K562 (cell line): ENCODE measurements at regions not wholly inside any gene's neighbourhood (a gene's known extent, or its start where the extent isn't known, plus 50 kb on each side); places are given as distances from the start of the nearest gene placed in this dataset.
A peak's percentile ranks its signal among the peaks of the same experiment; 100 is the strongest.

Experiments used
- ATF2 ChIP-seq: sonication (generic); formaldehyde crosslinking; IDR thresholded peaks from 2 replicates; pipeline ENCODE4 v1.8.1; 2022; ENCODE audit warnings: missing genetic modification reagents
- DACH1 ChIP-seq: fragments of 450-650 bp; IDR thresholded peaks from 2 replicates; pipeline ENCODE4 v1.6.1; 2018; ENCODE audit not compliant: partially characterized antibody
- DNMT1 ChIP-seq: fragments of 450-650 bp; IDR thresholded peaks from 2 replicates; pipeline ENCODE4 v1.6.1; 2016; ENCODE audit warnings: antibody characterized with exemption, mild to moderate bottlenecking
- EGR1 ChIP-seq: fragments of 450-650 bp; conservative IDR thresholded peaks from 2 replicates; pipeline ENCODE4 v1.6.1; 2017; ENCODE audit warnings: mild to moderate bottlenecking
- IRF2 ChIP-seq: sonication (generic); formaldehyde crosslinking; IDR thresholded peaks from 2 replicates; pipeline ENCODE4 v1.8.1; 2022; ENCODE audit warnings: mild to moderate bottlenecking, missing genetic modification reagents
- KLF16 ChIP-seq: IDR thresholded peaks from 2 replicates; pipeline ENCODE4 v1.6.1; 2016; ENCODE audit warnings: antibody characterized with exemption
- MAFG ChIP-seq: fragments of 450-650 bp; conservative IDR thresholded peaks from 2 replicates; pipeline ENCODE4 v1.6.1; 2016; ENCODE audit warnings: missing genetic modification characterization, missing compliant biosample characterization
- MBD2 ChIP-seq: sonication (generic); IDR thresholded peaks from 2 replicates; pipeline ENCODE4 v1.6.1; 2016; ENCODE audit warnings: low read depth, borderline replicate concordance
- NFXL1 ChIP-seq: fragments of 450-650 bp; formaldehyde crosslinking; IDR thresholded peaks from 2 replicates; pipeline ENCODE4 v1.4.0; 2021; ENCODE audit warnings: mild to moderate bottlenecking
- NR0B1 ChIP-seq: fragments of 450-650 bp; IDR thresholded peaks from one replicate; pipeline ENCODE4 v1.6.1; 2018; ENCODE audit warnings: mild to moderate bottlenecking, moderate library complexity; ENCODE audit not compliant: partially characterized antibody
- RBBP5 ChIP-seq: fragments of 200-600 bp; sonication (generic); IDR thresholded peaks from 2 replicates; pipeline ENCODE4 v1.6.1; 2012; ENCODE audit warnings: borderline replicate concordance, mild to moderate bottlenecking, low read length, control low read depth, inconsistent platforms; ENCODE audit not compliant: insufficient read depth, poor library complexity, severe bottlenecking
- RBM17 ChIP-seq: fragments of 200-400 bp; formaldehyde crosslinking; IDR thresholded peaks from 2 replicates; pipeline ENCODE4 v1.6.1; 2017; ENCODE audit warnings: low read depth, mild to moderate bottlenecking, low read length, borderline replicate concordance
- RBM39 ChIP-seq: fragments of 200-400 bp; formaldehyde crosslinking; optimal IDR thresholded peaks from 2 replicates; pipeline ENCODE3; 2018; ENCODE audit warnings: low read depth, low read length
- SMARCA4 ChIP-seq: fragments of 450-650 bp; IDR thresholded peaks from 2 replicates; pipeline ENCODE4 v1.6.1; 2016
- ZNF140 ChIP-seq: fragments of 250-450 bp; sonication (Bioruptor Pico); IDR thresholded peaks from 2 replicates; pipeline ENCODE4 v1.8.0; 2021; ENCODE audit warnings: moderate library complexity, mild to moderate bottlenecking, inconsistent platforms
- ZNF146 ChIP-seq: IDR thresholded peaks from one replicate; pipeline ENCODE4 v1.6.1; 2018; ENCODE audit warnings: missing compliant biosample characterization; ENCODE audit not compliant: unreplicated experiment
- TF ChIP-seq, protein P1 (sequence below), 3 experiments: IDR thresholded peaks in 2 of 3; conservative IDR thresholded peaks in 1 of 3; 2 replicates each; pipeline ENCODE4 v1.5.1; 2011 to 2012; ENCODE audit warnings: low read length in 3 of 3, mild to moderate bottlenecking in 3 of 3, control low read depth in 2 of 3, improper control_type of control experiment in 1 of 3, inconsistent platforms in 1 of 3, low read depth in 1 of 3, mixed read lengths in 1 of 3, moderate library complexity in 1 of 3; ENCODE audit not compliant: insufficient read depth in 2 of 3
- TF ChIP-seq, protein P2 (sequence below): fragments of 200-800 bp; sonication (Bioruptor generic); IDR thresholded peaks from 2 replicates; pipeline ENCODE4 v1.6.1; 2017; ENCODE audit warnings: missing genetic modification characterization, missing compliant biosample characterization

DNA sequence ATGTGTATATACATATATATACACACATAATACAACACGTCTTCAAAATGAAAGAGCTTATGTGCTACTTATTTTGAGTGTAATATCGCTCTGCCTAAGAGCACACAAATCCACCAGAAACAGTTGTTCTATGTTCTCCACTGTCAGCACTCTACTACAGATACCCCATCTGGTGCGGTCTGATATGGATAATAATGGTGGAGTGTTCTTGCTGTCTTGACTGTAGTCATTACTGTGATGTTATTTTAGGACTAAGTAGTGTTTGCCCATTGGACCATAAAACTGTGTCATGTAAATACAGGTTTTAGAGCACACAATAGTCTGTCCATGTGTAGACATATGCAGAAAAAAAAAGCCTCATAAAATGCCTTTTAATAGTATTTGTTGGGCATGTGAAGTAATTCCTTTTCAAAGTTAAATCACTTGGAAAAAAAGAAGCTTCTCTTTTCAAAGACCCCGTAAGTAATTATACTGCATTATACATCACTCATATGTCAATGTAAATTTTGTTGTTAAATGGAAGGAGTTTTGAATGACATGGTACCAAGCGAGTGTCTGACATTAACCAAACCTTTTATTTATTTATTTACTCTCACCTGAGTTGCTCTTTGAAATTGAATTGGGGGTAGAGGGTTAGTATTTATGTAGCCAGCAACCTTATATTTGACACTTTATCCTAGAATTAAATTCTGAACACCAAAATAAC lies 1249.2 kb upstream of the ZEB2 start (continued):
- no peak for TF ChIP-seq NR0B1
- TF ChIP-seq RBM17 = no peak
- TF ChIP-seq NFXL1 = no peak
- TF ChIP-seq IRF2 = no peak
- TF ChIP-seq ZNF140 (CRISPR knock-in tag) = no peak
- no peak for TF ChIP-seq ATF2
- no peak for TF ChIP-seq ZNF146 (CRISPR knock-in tag)
- TF ChIP-seq RBM39 = no peak
- peak; percentile 90 for TF ChIP-seq SMARCA4
- TF ChIP-seq DNMT1 = no peak
- peak; percentile 35; the same call in 1 of the 2 replicates for TF ChIP-seq KLF16
- TF ChIP-seq, protein P1, sequence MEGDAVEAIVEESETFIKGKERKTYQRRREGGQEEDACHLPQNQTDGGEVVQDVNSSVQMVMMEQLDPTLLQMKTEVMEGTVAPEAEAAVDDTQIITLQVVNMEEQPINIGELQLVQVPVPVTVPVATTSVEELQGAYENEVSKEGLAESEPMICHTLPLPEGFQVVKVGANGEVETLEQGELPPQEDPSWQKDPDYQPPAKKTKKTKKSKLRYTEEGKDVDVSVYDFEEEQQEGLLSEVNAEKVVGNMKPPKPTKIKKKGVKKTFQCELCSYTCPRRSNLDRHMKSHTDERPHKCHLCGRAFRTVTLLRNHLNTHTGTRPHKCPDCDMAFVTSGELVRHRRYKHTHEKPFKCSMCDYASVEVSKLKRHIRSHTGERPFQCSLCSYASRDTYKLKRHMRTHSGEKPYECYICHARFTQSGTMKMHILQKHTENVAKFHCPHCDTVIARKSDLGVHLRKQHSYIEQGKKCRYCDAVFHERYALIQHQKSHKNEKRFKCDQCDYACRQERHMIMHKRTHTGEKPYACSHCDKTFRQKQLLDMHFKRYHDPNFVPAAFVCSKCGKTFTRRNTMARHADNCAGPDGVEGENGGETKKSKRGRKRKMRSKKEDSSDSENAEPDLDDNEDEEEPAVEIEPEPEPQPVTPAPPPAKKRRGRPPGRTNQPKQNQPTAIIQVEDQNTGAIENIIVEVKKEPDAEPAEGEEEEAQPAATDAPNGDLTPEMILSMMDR (IDR thresholded peaks at IDR 0.05 in 2 of 3, conservative IDR thresholded peaks at IDR 0.05 in 1 of 3; ENCODE audit: insufficient read depth in 2 of 3, low read depth in 1 of 3, low read length in 3 of 3) = no peak
- peak; percentile 77 for TF ChIP-seq DACH1
- TF ChIP-seq, protein P2, sequence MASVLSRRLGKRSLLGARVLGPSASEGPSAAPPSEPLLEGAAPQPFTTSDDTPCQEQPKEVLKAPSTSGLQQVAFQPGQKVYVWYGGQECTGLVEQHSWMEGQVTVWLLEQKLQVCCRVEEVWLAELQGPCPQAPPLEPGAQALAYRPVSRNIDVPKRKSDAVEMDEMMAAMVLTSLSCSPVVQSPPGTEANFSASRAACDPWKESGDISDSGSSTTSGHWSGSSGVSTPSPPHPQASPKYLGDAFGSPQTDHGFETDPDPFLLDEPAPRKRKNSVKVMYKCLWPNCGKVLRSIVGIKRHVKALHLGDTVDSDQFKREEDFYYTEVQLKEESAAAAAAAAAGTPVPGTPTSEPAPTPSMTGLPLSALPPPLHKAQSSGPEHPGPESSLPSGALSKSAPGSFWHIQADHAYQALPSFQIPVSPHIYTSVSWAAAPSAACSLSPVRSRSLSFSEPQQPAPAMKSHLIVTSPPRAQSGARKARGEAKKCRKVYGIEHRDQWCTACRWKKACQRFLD (CRISPR knock-in tag) = no peak
- TF ChIP-seq MAFG (tag) = peak; percentile 56
- TF ChIP-seq RBBP5 = no peak
- no peak for TF ChIP-seq EGR1
- no peak for TF ChIP-seq MBD2
